HUES48 (cell line): ENCODE measurements at regions not wholly inside any gene's neighbourhood (a gene's known extent, or its start where the extent isn't known, plus 50 kb on each side); places are given as distances from the start of the nearest gene placed in this dataset.

Experiments used
- H3K27ac ChIP-seq: one replicate; pipeline ENCODE4 v1.7.0; 2013; ENCODE audit warnings: low read depth, low read length, inconsistent platforms
- H3K27me3 ChIP-seq: 2 replicates; pipeline ENCODE4 v1.6.1; 2013; ENCODE audit warnings: mild to moderate bottlenecking, low read length; ENCODE audit not compliant: control insufficient read depth, insufficient read depth
- H3K36me3 ChIP-seq: 2 replicates; pipeline ENCODE4 v1.6.1; 2013; ENCODE audit warnings: low read length; ENCODE audit not compliant: control insufficient read depth, insufficient read depth
- H3K4me1 ChIP-seq: 2 replicates; pipeline ENCODE4 v1.6.1; 2013; ENCODE audit warnings: mild to moderate bottlenecking, low read length; ENCODE audit not compliant: control insufficient read depth, insufficient read depth
- H3K4me3 ChIP-seq: 2 replicates; pipeline ENCODE4 v1.5.1; 2013; ENCODE audit warnings: mild to moderate bottlenecking, low read depth, low read length
- H3K9ac ChIP-seq: 2 replicates; pipeline ENCODE4 v1.6.1; 2013; ENCODE audit warnings: mild to moderate bottlenecking, low read depth, low read length, moderate library complexity
- H3K9me3 ChIP-seq: 2 replicates; pipeline ENCODE4 v1.6.1; 2013; ENCODE audit warnings: low read length; ENCODE audit not compliant: control insufficient read depth, insufficient read depth

DNA sequence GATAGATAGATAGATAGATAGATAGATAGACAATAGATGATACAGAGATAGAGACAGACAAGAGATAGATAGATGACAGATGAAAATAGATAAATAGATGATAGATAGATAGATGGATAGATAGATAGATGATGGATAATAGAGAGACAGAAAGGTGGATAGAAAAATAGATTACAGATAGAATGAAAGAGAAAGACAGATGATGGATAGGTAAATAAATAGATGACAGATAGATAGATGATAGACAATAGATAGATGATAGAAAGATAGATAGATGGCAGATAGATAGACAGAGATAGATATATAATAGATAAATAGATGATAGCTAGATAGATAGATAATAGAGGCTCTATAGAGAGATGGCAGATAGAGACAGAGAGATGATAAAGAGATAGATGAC, 523.0 kb downstream of the BCL11B start:
- Histone ChIP-seq H3K4me1 (peaks cover 7% of the 10 kb centered on the region; the same call in 1 of the 2 replicates), H3K36me3 (no peaks in the 10 kb centered on the region), H3K27ac (no peak overlapping the region), H3K27me3 (no peaks in the 10 kb centered on the region), H3K9ac (no peak overlapping the region), H3K9me3 (no peaks in the 10 kb centered on the region), H3K4me3 (no peak overlapping the region)

GRCh38 chr14:98751110-98751509, 520.9 kb downstream of the BCL11B start:
- peaks cover 7% of the 10 kb centered on the region; the same call in 1 of the 2 replicates for H3K4me1 ChIP-seq
- peaks cover 8% of the 10 kb centered on the region; the same call in 1 of the 2 replicates for H3K9me3 ChIP-seq
- no peak overlapping the region for H3K27ac ChIP-seq
- H3K9ac ChIP-seq: no peak overlapping the region
- no peaks in the 10 kb centered on the region for H3K36me3 ChIP-seq
- no peak overlapping the region for H3K4me3 ChIP-seq
- H3K27me3 ChIP-seq: no peaks in the 10 kb centered on the region

DNA sequence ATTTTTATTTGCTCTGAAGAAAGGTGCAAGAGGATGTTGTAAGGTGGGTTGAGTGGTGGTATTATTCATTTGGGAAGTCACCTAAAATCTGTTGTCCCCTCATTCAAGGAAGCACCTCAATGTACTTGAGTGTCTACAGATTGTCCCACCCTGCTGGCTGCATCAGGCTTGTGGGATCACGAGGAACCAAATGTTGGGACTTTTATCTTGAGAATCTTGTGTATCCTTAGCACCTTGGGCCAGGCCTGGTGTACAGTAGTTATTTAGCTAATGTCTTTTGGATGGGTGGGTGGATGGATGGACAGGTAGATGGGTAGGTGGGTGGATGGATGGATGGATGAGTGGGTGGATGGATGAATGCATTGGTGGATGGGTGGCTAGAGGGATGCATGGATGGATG, 519.3 kb downstream of the BCL11B start:
- no peak overlapping the region for H3K9ac ChIP-seq
- H3K4me1 ChIP-seq: peaks cover 7% of the 10 kb centered on the region; the same call in 1 of the 2 replicates
- H3K27ac ChIP-seq: no peak overlapping the region
- H3K4me3 ChIP-seq: no peak overlapping the region
- peaks cover 8% of the 10 kb centered on the region; the same call in 1 of the 2 replicates for H3K9me3 ChIP-seq
- H3K27me3 ChIP-seq: no peaks in the 10 kb centered on the region
- no peaks in the 10 kb centered on the region for H3K36me3 ChIP-seq

DNA sequence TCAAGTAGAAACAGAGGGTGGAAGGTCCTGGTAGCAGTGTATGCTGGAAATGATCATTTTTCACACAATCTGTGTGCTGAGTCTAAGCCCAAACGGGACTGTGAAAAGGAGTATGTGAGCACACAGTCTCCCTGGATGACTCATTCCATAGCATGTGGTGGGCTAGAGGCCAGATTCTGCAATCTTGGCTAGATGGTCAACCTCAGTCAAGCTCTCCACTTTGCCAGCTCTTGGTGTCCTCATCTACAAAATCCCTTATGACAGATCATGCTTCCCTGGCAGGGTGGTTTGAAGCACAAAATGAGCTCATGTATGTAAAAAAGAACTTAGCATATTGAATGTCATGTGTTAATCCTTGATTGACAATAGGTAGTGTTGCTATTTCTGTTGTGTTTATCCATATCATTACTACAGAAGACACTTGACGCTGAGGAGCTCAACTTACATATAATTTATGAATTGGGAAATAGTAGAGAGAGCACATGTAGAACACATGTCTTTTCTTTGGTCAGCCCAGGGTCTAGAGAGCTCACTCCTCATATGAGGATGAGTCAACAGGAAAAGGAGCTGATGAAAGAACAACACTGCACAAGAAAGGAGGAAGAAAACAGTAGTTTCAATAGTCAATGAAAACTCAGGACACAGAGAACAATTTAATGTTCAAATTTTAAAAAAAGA, 517.5 kb downstream of the BCL11B start:
- Histone ChIP-seq H3K27ac (no peak overlapping the region), H3K27me3 (no peaks in the 10 kb centered on the region), H3K9me3 (peaks cover 8% of the 10 kb centered on the region; the same call in 1 of the 2 replicates), H3K4me1 (peaks cover 7% of the 10 kb centered on the region; the same call in 1 of the 2 replicates), H3K36me3 (no peaks in the 10 kb centered on the region), H3K9ac (no peak overlapping the region), H3K4me3 (no peak overlapping the region)

- H3K4me1 ChIP-seq: no peaks in the 10 kb centered on the region
- no peak overlapping the region for H3K27ac ChIP-seq
- no peak overlapping the region for H3K9ac ChIP-seq
- H3K36me3 ChIP-seq: no peaks in the 10 kb centered on the region
- no peaks in the 10 kb centered on the region for H3K27me3 ChIP-seq
- no peak overlapping the region for H3K4me3 ChIP-seq
- peaks cover 8% of the 10 kb centered on the region; the same call in 1 of the 2 replicates for H3K9me3 ChIP-seq
Observed at GRCh38 chr14:98756749-98757148, 515.2 kb downstream of the BCL11B start.

DNA sequence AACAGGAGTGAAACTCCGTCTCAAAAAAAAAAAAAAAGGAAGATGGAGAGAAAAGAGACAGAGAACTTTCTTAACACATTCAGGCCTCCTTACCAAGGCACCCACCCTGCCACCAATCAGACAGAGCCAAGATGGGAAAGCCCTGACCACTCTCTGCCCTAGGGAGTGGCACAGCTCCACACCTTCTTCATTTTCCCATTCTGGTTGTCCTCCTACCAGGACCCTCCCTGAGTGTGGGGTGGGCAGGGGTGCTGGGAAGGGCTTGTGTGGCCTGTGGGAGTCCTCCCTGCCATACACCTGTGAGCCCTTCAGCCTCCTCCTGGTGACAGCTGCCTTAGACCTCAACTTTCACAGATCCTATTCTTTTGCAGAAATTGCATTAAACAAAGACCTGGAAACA, 513.6 kb downstream of the BCL11B start:
- H3K4me1 ChIP-seq: no peaks in the 10 kb centered on the region
- H3K9ac ChIP-seq: no peak overlapping the region
- H3K27me3 ChIP-seq: no peaks in the 10 kb centered on the region
- no peak overlapping the region for H3K27ac ChIP-seq
- no peaks in the 10 kb centered on the region for H3K36me3 ChIP-seq
- no peak overlapping the region for H3K4me3 ChIP-seq
- H3K9me3 ChIP-seq: peaks cover 8% of the 10 kb centered on the region; the same call in 1 of the 2 replicates

DNA sequence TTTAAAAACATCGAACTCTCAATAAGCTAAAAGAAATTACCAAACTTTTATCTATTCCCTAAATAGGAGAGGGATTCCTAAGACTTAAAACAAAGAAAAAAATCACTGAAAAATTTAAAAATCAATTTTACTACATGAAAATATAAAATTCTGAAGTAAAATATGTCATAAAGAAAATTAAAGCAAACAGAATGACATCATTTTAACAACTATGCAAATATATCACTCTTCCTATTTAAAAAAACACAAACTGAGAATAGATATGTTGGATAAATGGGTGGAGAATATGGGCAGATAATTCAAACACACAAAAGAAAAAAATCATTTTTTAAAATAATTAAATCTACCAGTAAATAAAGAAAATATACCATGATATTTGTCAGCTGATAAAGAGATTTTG, 510.0 kb downstream of the BCL11B start:
- Histone ChIP-seq H3K27me3 (no peaks in the 10 kb centered on the region), H3K9ac (no peak overlapping the region), H3K4me1 (peaks cover 3% of the 10 kb centered on the region; the same call in 1 of the 2 replicates), H3K27ac (no peak overlapping the region), H3K9me3 (0 out of 2 replicates have a peak, but pooled peaks cover 2% of the 10 kb centered on the region), H3K4me3 (no peak overlapping the region), H3K36me3 (no peaks in the 10 kb centered on the region)

DNA sequence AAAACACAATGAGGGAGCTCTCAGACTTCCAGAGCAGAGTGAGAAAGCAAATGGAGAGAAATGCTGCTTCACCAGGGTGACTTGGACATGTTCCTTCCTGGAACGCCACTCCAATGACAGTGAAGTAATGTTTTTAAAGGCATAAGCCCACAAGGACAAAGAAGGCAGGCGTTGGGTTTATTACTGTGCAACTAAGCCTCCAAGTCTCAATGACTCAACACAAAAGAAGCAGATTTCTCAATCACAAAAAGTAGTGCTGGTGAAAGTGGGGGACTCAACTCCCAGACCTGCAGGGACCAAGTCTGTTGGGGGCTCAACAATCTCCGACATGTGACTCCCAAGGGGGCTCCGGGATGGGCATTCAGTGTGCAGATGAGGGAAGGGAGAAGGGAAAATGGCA, 505.2 kb downstream of the BCL11B start:
- Histone ChIP-seq H3K9me3 (0 out of 2 replicates have a peak, but pooled peaks cover 2% of the 10 kb centered on the region), H3K36me3 (no peaks in the 10 kb centered on the region), H3K27me3 (no peaks in the 10 kb centered on the region), H3K4me1 (peaks cover 5% of the 10 kb centered on the region; the same call in 1 of the 2 replicates), H3K4me3 (no peak overlapping the region), H3K9ac (no peak overlapping the region), H3K27ac (no peak overlapping the region)

- H3K27me3 ChIP-seq: no peaks in the 10 kb centered on the region
- peaks cover 5% of the 10 kb centered on the region; the same call in 1 of the 2 replicates for H3K4me1 ChIP-seq
- H3K9ac ChIP-seq: no peak overlapping the region
- no peaks in the 10 kb centered on the region for H3K36me3 ChIP-seq
- no peak overlapping the region for H3K27ac ChIP-seq
- H3K4me3 ChIP-seq: no peak overlapping the region
- H3K9me3 ChIP-seq: no peaks in the 10 kb centered on the region
Observed at GRCh38 chr14:98769326-98769725, 502.7 kb downstream of the BCL11B start.

- Histone ChIP-seq H3K9ac (no peak overlapping the region), H3K4me3 (no peak overlapping the region), H3K9me3 (no peaks in the 10 kb centered on the region), H3K27ac (no peak overlapping the region), H3K27me3 (no peaks in the 10 kb centered on the region), H3K4me1 (peaks cover 10% of the 10 kb centered on the region; the same call in 1 of the 2 replicates), H3K36me3 (no peaks in the 10 kb centered on the region)
Observed at GRCh38 chr14:98770151-98770550, 501.8 kb downstream of the BCL11B start.

DNA sequence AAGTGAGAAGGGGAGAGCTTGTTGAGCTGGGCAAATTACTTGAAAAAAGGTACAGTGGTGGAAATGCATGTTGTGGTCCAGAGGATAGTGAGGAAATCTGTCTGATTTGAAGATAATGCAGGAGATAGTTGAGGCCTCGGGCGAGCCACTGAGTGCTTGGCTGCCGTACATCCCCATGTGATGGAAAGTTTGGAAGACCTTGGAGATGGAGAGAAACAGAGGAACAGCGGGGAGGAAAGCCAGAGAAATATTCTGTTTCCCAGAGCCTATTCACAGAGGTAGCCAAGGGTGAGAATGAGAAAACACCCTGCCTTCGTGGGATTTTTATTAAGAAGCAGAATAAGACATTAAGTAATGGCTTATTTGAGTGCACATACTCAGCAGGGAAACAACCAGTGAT, 498.2 kb downstream of the BCL11B start:
- Histone ChIP-seq H3K9ac (no peak overlapping the region), H3K27me3 (no peaks in the 10 kb centered on the region), H3K36me3 (no peaks in the 10 kb centered on the region), H3K27ac (no peak overlapping the region), H3K9me3 (no peaks in the 10 kb centered on the region), H3K4me3 (no peak overlapping the region), H3K4me1 (peaks cover 6% of the 10 kb centered on the region; the same call in 1 of the 2 replicates)
